ENCODE measurements at regions not wholly inside any gene's neighbourhood (a gene's known extent, or its start where the extent isn't known, plus 50 kb on each side); places are given as distances from the start of the nearest gene placed in this dataset.
"Not testable (repeated sequence)": the region's sequence is repeated elsewhere in the genome, so short reads cannot be mapped to it uniquely, and the experiment has no call there.

GRCh38 chr15:24733659-24734058, 58.1 kb downstream of the NPAP1 start:
- no peak for DNase-seq

- DNase-seq: no peak
These were observed 58.8 kb downstream of the NPAP1 start for GRCh38 chr15:24734396-24734795.

GRCh38 chr15:24745290-24745689, 69.7 kb downstream of the NPAP1 start:
- no peak for DNase-seq

DNA sequence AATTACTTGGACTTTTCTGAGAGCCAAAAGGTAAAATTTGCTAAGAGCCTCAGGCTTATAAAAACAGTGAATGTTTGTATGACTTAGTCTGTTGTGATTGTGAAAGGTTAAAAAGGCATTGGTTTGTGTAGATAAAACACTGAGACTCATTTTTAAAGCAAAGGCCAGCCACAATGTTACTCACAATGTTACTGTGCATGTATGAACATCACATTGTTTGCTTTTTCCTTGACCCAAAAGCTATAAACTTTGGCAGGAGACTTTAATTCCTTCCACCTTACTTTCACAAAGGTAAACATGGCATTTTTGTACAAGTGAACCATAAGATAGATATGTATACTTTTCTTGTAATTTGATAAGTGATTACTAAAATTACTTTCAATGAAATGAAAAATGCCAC, 70.5 kb downstream of the NPAP1 start:
- no peak for DNase-seq

DNA sequence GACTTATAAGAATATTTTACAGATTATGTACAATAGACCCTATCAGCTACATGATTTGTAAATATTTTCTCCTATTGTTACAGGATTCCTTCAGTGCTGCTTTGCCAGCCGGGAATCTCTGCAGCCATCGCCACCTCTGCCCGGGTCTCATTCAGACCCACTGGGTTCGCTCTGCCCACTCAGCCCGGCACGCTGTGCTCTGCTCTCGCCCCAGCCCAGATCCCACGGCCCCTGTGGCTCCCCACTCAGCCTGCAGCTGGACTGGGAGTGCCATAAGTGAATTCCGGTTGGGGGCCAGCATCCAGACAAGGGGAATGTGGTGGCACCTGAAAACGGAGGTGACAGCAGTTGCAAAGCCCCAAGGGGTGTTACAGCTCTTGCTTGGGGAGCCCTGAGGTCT, 71.8 kb downstream of the NPAP1 start:
- no peak for DNase-seq

DNA sequence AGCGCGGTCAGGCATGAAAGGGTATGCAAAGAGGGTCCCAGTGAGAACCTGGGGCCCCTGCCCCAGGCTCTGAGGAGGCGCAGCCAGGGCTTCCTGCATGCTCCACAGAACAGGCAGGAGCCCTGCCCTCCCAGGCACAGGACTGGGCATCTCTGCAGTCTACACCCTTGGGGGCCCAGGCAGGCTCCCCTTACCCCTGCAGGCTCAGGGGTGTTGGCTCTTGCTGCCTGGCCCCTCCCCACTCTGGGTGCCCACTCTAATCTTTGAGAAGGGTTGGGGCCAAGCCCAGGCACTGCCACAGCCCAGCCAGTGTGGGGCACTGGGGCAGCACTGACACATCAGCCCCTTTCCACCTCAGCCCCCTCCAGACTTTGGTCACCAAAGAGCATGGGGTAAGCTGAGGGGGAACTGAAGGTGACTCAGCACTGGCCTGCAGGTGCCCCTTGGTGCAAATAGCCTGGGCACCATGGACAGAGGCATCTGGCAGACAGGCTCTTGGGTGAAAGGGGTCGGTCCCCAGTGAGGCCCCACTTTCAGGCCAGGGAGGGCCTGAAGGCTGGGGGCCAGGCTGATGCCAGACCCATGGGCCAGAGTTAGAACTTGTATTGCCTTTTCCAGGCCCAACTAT, 73.4 kb downstream of the NPAP1 start:
- DNase-seq: no peak

DNA sequence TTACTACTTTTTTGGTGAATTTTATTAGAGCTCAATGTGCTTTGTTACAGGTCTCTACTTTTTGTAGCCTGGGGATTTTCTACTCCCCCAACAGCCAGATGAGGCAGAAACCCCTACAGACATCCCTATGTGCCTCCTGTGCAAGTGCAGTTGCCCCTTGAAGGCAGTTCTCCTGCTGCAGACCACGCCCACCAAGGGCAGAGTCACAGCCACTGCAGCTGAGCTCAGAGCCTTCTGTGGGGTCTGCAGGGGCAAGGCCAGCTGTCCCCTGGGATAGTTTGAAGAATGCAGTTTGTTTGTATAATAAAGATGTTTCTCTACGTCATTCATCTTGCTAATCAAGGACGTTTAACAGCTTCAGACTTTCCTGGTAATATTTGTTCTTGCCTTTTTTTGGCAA, 76.8 kb downstream of the NPAP1 start:
- no peak for DNase-seq

- no peak for DNase-seq
These were observed 80.5 kb downstream of the NPAP1 start for GRCh38 chr15:24756101-24756500.

DNA sequence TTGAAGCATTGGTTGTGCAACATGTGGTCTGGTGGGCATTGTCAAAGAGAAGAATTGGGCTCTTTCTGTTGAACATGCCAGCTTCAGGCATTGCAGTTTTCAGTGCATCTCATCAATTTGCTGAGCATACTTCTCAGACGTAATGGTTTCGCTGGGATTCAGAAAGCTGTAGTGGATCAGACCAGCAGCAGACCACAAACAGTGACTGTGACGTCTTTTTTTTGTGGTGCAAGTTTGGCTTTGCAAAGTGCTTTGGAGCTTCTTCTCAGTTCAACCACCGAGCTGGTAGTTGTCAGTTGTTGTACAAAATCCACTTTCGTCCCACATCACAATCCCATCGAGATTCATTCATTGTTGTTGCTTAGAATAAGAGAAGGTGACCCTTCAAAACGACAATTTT, 84.5 kb downstream of the NPAP1 start:
- no peak for DNase-seq

DNA sequence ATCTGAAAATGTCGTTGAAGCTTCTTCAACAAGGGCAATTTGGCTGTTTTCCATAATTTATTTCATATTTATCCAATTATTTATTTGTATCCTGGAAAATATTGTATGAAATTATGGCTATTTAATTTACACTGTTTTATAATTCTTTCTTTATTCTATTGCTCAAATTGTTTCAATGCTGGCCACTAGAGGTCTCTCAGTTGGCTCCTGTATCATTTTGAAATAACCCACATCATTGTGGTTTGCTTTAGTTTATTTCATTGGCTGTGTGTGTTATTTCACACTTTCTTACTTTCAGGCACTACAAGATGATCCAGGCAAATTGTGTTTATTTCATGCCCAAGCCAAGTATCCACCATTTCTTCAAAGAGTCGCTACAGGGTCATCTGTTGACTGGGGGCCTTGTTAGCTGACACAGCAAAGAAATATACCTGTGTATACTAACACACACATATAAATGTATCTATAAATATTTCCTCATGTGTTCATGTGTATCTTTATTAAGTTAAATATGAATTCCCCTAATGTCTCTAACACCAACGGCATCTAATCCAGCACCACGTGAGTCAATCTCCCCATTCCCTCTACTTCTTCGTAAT, 86.2 kb downstream of the NPAP1 start:
- DNase-seq: no peak

DNA sequence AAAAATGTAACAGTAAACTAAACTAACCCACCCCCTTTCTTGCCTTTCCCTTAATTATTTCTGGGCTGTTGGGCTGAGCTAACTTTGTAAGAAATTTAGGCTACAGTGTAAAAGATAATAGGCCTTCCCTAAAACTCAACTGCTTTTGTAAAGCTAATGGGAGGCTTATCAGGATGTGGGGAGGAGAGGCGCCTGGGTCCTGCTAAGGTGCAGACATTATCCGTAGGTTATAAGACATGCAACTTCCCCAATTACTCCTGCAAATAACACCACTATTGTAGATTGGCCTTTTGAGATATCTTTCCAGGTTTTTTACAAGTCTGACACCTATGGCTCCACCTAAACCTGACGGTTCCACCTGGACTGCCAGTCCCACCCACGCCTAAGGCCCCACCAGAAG, 88.3 kb downstream of the NPAP1 start:
- no peak for DNase-seq

DNA sequence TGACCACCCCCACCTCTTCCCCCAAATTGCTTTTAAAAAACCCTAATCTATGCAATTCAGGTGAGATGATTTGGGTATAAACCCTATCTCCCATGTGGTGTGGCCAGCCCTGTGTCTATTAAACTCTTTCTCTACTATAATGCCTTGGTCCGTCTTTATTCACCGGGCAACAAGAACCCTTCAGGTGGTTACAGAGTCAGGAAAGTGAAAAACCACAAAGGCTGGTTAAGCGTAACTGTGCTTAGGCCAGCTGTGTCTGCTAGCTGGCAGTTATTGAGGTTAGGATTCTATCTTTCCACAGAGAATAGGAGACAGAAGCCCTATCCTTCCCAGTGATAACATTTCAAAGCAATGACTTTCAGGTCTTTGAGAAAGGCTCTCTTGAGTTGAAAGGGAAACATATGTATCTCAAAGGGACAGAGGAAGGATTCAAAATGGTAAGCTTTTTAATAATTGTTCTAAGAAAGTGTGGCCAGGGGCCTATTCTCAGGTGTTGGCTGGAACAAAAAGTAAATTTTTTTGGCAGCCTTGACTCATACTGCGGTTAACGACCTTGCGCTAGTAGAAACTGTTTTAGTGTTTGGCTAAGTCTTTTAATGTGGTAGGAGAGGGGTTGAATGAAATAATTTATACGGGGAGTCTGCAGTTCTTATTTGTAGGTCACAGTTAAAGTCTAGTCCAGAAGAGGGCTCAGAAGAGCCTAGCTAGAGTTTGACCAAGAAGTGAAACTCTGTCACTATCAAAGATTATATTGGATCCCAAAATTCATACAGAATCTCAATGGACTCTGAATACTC, 89.0 kb downstream of the NPAP1 start:
- no peak for DNase-seq

- no peak for DNase-seq
These were observed 91.0 kb downstream of the NPAP1 start for GRCh38 chr15:24766511-24767133.

GRCh38 chr15:24772266-24772665, 96.7 kb downstream of the NPAP1 start:
- DNase-seq: no peak

GRCh38 chr15:24772686-24773373, 97.3 kb downstream of the NPAP1 start:
- peak; percentile 20 for DNase-seq

DNA sequence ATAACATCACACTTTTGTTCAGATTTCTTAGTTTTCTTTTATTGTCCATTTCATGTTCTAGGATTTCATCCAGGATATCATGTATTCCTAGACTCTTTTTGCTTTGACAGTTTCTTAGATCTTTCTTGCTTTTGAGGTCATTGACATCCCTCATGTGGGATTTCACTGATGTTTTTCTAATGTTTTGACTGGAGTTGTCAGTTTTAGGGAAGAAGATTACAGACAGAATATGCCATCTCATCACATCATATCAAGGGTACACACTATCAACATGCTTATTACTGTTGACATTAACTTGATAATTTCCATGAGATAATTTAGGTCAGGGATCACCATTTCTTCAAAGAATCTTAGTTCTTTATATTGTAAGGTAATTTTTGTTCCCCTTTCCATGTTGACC, 101.7 kb downstream of the NPAP1 start:
- no peak for DNase-seq

DNA sequence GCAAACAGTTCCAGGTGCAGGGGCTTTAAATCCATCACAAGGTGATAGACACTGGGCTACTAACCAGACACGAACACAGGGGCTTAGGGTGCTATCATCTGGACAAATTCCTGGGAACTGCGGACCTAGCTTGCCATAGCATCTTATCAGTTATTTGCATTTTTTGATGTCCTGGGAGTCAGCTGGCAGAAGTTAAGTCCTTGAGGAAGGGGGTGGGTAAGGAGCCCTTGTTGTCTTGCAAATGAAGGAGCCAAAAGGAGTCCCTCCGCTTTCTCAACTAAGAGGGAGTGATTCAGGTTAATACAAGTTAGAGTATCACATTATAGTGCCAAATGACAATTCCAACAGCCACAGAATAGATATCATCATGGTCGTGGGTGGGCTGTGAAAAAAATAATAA, 108.9 kb downstream of the NPAP1 start:
- no peak for DNase-seq

DNA sequence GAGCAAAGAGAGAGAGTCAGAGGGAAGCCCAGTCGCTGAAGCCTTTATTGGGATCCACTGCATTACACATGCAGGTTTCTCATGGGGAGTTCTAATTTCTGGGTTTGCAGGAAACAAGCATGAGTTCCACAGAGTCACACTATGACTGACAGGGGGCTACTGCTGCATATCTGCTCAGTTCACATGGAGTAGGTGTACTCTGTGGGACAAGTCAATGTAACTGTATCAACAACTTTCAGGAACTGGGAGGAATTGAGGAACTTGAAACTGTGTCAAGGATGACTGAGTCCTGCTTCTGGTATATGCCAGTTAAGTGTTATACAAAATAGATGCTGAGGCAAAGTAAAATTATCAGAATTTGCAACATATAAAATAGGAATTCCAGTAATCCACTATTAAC, 110.8 kb downstream of the NPAP1 start:
- no peak for DNase-seq

GRCh38 chr15:24802624-24803023, 127.0 kb downstream of the NPAP1 start:
- DNase-seq: not testable (repeated sequence)

DNA sequence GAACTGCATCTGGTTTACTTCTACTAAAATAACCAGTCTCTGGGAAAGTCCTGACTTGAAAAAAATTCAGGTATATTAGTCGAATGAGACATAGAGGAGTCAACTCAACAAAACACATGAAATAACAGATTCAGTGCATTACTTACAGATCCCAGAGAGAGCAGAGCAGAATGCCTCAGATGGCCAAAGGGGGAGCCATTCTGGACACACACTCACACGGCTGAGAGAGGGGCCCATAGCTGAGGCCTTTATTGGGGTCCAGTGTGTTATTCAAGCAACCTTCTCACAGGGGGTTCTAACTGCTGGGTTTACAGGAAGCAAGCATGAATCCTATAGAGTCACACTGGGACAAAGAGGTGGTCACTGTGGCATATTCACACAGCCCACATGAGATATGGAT, 135.1 kb upstream of the SNRPN start:
- DNase-seq: no peak

DNA sequence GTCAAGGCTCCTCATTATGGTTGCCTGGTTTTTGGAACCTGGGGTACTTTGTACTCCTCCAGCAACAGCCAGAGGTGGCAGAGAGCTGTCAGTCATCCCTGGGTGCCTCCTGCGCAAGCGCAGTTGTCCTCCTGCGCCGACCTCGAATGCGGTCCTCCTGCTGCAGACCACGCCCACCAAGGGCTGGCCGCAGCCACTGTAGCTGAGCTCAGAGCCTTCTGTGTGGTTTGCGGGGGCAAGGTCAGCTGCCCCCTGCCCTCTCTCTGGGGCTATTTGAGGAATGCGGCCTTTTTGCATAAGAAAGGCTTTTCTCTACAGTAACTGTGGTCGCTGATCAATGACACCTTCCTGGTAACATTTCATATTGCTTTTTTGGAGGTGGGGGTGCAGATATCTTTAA, 131.3 kb upstream of the SNRPN start:
- no peak for DNase-seq

GRCh38 chr15:24832282-24832681, 122.5 kb upstream of the SNRPN start:
- no peak for DNase-seq

- no peak for DNase-seq
These were observed 119.5 kb upstream of the SNRPN start for GRCh38 chr15:24835301-24835700.

Measured in NCI-H1694 treated with DMSO at 0.1 percent for 48 hours (cell line).